HG02588 (cell line): ENCODE measurements at regions not wholly inside any gene's neighbourhood (a gene's known extent, or its start where the extent isn't known, plus 50 kb on each side); places are given as distances from the start of the nearest gene placed in this dataset.
"Not testable (repeated sequence)": the region's sequence is repeated elsewhere in the genome, so short reads cannot be mapped to it uniquely, and the experiment has no call there.

Experiments
- ATAC-seq: cut with Tn5 transposase; IDR thresholded peaks from one replicate; pipeline ENCODE4 v1.9.1; 2021; ENCODE audit warnings: mild to moderate bottlenecking, moderate library complexity; ENCODE audit not compliant: unreplicated experiment

GRCh38 chr5:112570708-112571444 is 151.8 kb upstream of the EPB41L4A start:
- ATAC-seq: no peak

- ATAC-seq: no peak
Measured at GRCh38 chr5:112573441-112573840, 154.4 kb upstream of the EPB41L4A start.

GRCh38 chr5:112574536-112574935 is 155.5 kb upstream of the EPB41L4A start:
- ATAC-seq: no peak

- no peak for ATAC-seq
Measured at GRCh38 chr5:112576298-112576925, 157.3 kb upstream of the EPB41L4A start.

- no peak for ATAC-seq
Measured at GRCh38 chr5:112579599-112580170, 158.0 kb upstream of the APC start.

GRCh38 chr5:112581811-112582320 is 155.8 kb upstream of the APC start:
- no peak for ATAC-seq

- ATAC-seq: no peak
Measured at GRCh38 chr5:112583166-112583565, 154.5 kb upstream of the APC start.

GRCh38 chr5:112584781-112585180 is 152.9 kb upstream of the APC start:
- ATAC-seq: no peak

- peak; percentile 82 for ATAC-seq
Measured at GRCh38 chr5:112586596-112587062, 151.1 kb upstream of the APC start.

- ATAC-seq: not testable (repeated sequence)
Measured at GRCh38 chr5:112590858-112591257, 146.8 kb upstream of the APC start.

- ATAC-seq: no peak
Measured at GRCh38 chr5:112594095-112594850, 143.4 kb upstream of the APC start.

- ATAC-seq: no peak
Measured at GRCh38 chr5:112594941-112595340, 142.7 kb upstream of the APC start.

GRCh38 chr5:112597831-112598230 is 139.9 kb upstream of the APC start:
- no peak for ATAC-seq

- not testable (repeated sequence) for ATAC-seq
Measured at GRCh38 chr5:112600510-112600909, 137.2 kb upstream of the APC start.

- peak; percentile 84 for ATAC-seq
Measured at GRCh38 chr5:112604732-112605630, 132.7 kb upstream of the APC start.

- ATAC-seq: no peak
Measured at GRCh38 chr5:112608975-112609374, 128.7 kb upstream of the APC start.

- ATAC-seq: no peak
Measured at GRCh38 chr5:112612663-112613062, 125.0 kb upstream of the APC start.

GRCh38 chr5:112614285-112614684 is 123.4 kb upstream of the APC start:
- ATAC-seq: no peak

- ATAC-seq: no peak
Measured at GRCh38 chr5:112614986-112615385, 122.7 kb upstream of the APC start.
